GM23338 (cell line): ENCODE measurements at regions not wholly inside any gene's neighbourhood (a gene's known extent, or its start where the extent isn't known, plus 50 kb on each side); places are given as distances from the start of the nearest gene placed in this dataset.

Experiments
- ATAC-seq: fragments of 200-7000 bp; cut with Tn5 transposase; 3 replicates; pipeline ENCODE4 v1.9.1; 2020
- DNase-seq: peaks from one replicate; pipeline ENCODE4 v3.0.0-alpha.2; 2015; ENCODE audit warnings: low spot score
- H2AFZ ChIP-seq: fragments of 200-600 bp; sonication (generic); 2 replicates; pipeline ENCODE4 v1.8.0; 2016; ENCODE audit warnings: antibody characterized with exemption, mild to moderate bottlenecking, moderate library complexity
- H3F3A ChIP-seq: fragments of 200-600 bp; sonication (generic); replicated peaks from 2 replicates; pipeline ENCODE4 v1.8.0; 2017; ENCODE audit warnings: antibody characterized with exemption, mixed run types, low read depth
- H3K27ac ChIP-seq: fragments of 200-600 bp; sonication (generic); 2 replicates; pipeline ENCODE4 v1.6.1; 2016; ENCODE audit warnings: low read depth
- H3K27me3 ChIP-seq: fragments of 200-600 bp; sonication (generic); 2 replicates; pipeline ENCODE4 v1.8.0; 2016; ENCODE audit warnings: mild to moderate bottlenecking, mixed run types, moderate library complexity; ENCODE audit not compliant: insufficient read depth
- H3K36me3 ChIP-seq: fragments of 200-600 bp; sonication (generic); 2 replicates; pipeline ENCODE4 v1.8.0; 2016; ENCODE audit warnings: mild to moderate bottlenecking; ENCODE audit not compliant: insufficient read depth
- H3K4me1 ChIP-seq: fragments of 200-600 bp; sonication (generic); 2 replicates; pipeline ENCODE4 v1.8.0; 2016; ENCODE audit warnings: mild to moderate bottlenecking, moderate library complexity; ENCODE audit not compliant: insufficient read depth
- H3K4me2 ChIP-seq: fragments of 200-600 bp; sonication (generic); 2 replicates; pipeline ENCODE4 v1.7.1; 2017; ENCODE audit warnings: mixed run types
- H3K4me3 ChIP-seq: fragments of 200-600 bp; sonication (generic); 2 replicates; pipeline ENCODE4 v1.6.1; 2016; ENCODE audit warnings: mixed run types
- H3K79me2 ChIP-seq: fragments of 200-600 bp; sonication (generic); replicated peaks from 2 replicates; pipeline ENCODE4 v1.8.0; 2017; ENCODE audit warnings: mild to moderate bottlenecking; ENCODE audit not compliant: insufficient read depth
- H3K9me2 ChIP-seq: fragments of 200-600 bp; sonication (generic); 2 replicates; pipeline ENCODE4 v1.8.0; 2017; ENCODE audit not compliant: insufficient read depth
- H4K20me1 ChIP-seq: fragments of 200-600 bp; sonication (generic); replicated peaks from 2 replicates; pipeline ENCODE4 v1.8.0; 2017; ENCODE audit warnings: mild to moderate bottlenecking; ENCODE audit not compliant: insufficient read depth
- H3K27ac Mint-ChIP-seq: 2 replicates; pipeline ENCODE4 v1.8.0; 2020; ENCODE audit warnings: inconsistent platforms, mild to moderate bottlenecking, moderate library complexity, mixed read lengths
- H3K27me3 Mint-ChIP-seq: 3 replicates; pipeline ENCODE4 v1.8.0; 2022; ENCODE audit warnings: low read depth, mild to moderate bottlenecking, moderate library complexity, mixed read lengths, inconsistent platforms; ENCODE audit not compliant: insufficient read depth, poor library complexity
- H3K36me3 Mint-ChIP-seq: 3 replicates; pipeline ENCODE4 v1.8.0; 2021; ENCODE audit warnings: low read depth, mild to moderate bottlenecking, inconsistent platforms, moderate library complexity, mixed read lengths
- H3K4me1 Mint-ChIP-seq: 3 replicates; pipeline ENCODE4 v1.8.0; 2020; ENCODE audit warnings: mild to moderate bottlenecking, inconsistent platforms, mixed read lengths
- H3K4me3 Mint-ChIP-seq: 3 replicates; pipeline ENCODE4 v1.8.0; 2021; ENCODE audit warnings: moderate library complexity, mild to moderate bottlenecking, inconsistent platforms, mixed read lengths
- H3K9me3 Mint-ChIP-seq: 3 replicates; pipeline ENCODE4 v1.8.0; 2020; ENCODE audit warnings: moderate library complexity, mild to moderate bottlenecking, inconsistent platforms, mixed read lengths
- CREB1 ChIP-seq: fragments of 250-450 bp; sonication (Bioruptor Pico); IDR thresholded peaks from 2 replicates; pipeline ENCODE4 v1.5.0; 2020; ENCODE audit warnings: low read depth, mild to moderate bottlenecking, moderate library complexity
- ETS1 ChIP-seq: IDR thresholded peaks from 2 replicates; pipeline ENCODE4 v1.6.1; 2016; ENCODE audit warnings: antibody characterized with exemption
- EZH2 ChIP-seq: fragments of 200-600 bp; sonication (generic); IDR thresholded peaks from one replicate; pipeline ENCODE4 v1.8.0; 2017; ENCODE audit warnings: antibody characterized with exemption, mild to moderate bottlenecking, low read depth; ENCODE audit not compliant: unreplicated experiment
- EZH2phosphoT487 ChIP-seq: fragments of 200-600 bp; sonication (generic); IDR thresholded peaks from one replicate; pipeline ENCODE4 v1.8.1; 2018; ENCODE audit warnings: antibody characterized with exemption; ENCODE audit not compliant: unreplicated experiment
- JUNB ChIP-seq: IDR thresholded peaks from one replicate; pipeline ENCODE4 v1.6.1; 2016; ENCODE audit warnings: antibody characterized with exemption; ENCODE audit not compliant: unreplicated experiment
- NANOG ChIP-seq: IDR thresholded peaks from 2 replicates; pipeline ENCODE4 v1.6.1; 2016; ENCODE audit warnings: antibody characterized with exemption, borderline replicate concordance
- POLR2AphosphoS5 ChIP-seq: IDR thresholded peaks from 2 replicates; pipeline ENCODE4 v1.6.1; 2016; ENCODE audit warnings: antibody characterized with exemption, low read depth
- REST ChIP-seq: IDR thresholded peaks from one replicate; pipeline ENCODE4 v1.6.1; 2018; ENCODE audit warnings: antibody characterized with exemption; ENCODE audit not compliant: unreplicated experiment
- STAT1 ChIP-seq: IDR thresholded peaks from one replicate; pipeline ENCODE4 v1.6.1; 2016; ENCODE audit warnings: antibody characterized with exemption; ENCODE audit not compliant: unreplicated experiment
- ZNF114 ChIP-seq: fragments of 250-450 bp; sonication (Bioruptor Pico); IDR thresholded peaks from 2 replicates; pipeline ENCODE4 v1.5.0; 2020; ENCODE audit warnings: mild to moderate bottlenecking, moderate library complexity
- ZNF331 ChIP-seq: fragments of 250-450 bp; sonication (Bioruptor Pico); IDR thresholded peaks from 2 replicates; pipeline ENCODE4 v1.5.0; 2020; ENCODE audit warnings: low read depth, mild to moderate bottlenecking, moderate library complexity
- ZNF462 ChIP-seq: fragments of 250-450 bp; sonication (Bioruptor Pico); IDR thresholded peaks from 2 replicates; pipeline ENCODE4 v1.5.0; 2020; ENCODE audit warnings: mild to moderate bottlenecking, moderate library complexity
- TF ChIP-seq, protein P1 (sequence below), 2 experiments: fragments of 200-600 bp in 1 of 2; sonication (generic) in 1 of 2; conservative IDR thresholded peaks; 2 replicates each; pipeline versions ENCODE4 v1.5.1 to v1.6.1; 2016 to 2017; ENCODE audit warnings: antibody characterized with exemption in 2 of 2, low read depth in 2 of 2, mild to moderate bottlenecking in 2 of 2, moderate library complexity in 1 of 2

GRCh38 chr6:122081921-122082320 lies 317.5 kb upstream of the HSF2 start:
- Mint-ChIP-seq H3K4me3 (no peak overlapping the region), H3K9me3 (no peaks in the 10 kb centered on the region), H3K4me1 (peaks cover 11% of the 10 kb centered on the region), H3K27me3 (peaks cover 2% of the 10 kb centered on the region), H3K36me3 (no peaks in the 10 kb centered on the region), H3K27ac (no peak overlapping the region)
- DNase-seq (peak; percentile 64), ATAC-seq (peak; percentile 75)
- no peak overlapping the region for H3K4me2 ChIP-seq
- H3F3A ChIP-seq: no peaks in the 10 kb centered on the region
- no peaks in the 10 kb centered on the region for H3K9me2 ChIP-seq
- no peaks in the 10 kb centered on the region for H3K79me2 ChIP-seq
- H3K4me3 ChIP-seq: no peak overlapping the region
- TF ChIP-seq POLR2AphosphoS5 (no peak), NANOG (no peak), ZNF114 (no peak), ZNF331 (CRISPR knock-in tag) (no peak), ZNF462 (no peak), EZH2phosphoT487 (no peak), EZH2 (no peak), JUNB (no peak), STAT1 (no peak), CREB1 (CRISPR knock-in tag) (no peak), ETS1 (no peak), REST (no peak)
- TF ChIP-seq, protein P1, sequence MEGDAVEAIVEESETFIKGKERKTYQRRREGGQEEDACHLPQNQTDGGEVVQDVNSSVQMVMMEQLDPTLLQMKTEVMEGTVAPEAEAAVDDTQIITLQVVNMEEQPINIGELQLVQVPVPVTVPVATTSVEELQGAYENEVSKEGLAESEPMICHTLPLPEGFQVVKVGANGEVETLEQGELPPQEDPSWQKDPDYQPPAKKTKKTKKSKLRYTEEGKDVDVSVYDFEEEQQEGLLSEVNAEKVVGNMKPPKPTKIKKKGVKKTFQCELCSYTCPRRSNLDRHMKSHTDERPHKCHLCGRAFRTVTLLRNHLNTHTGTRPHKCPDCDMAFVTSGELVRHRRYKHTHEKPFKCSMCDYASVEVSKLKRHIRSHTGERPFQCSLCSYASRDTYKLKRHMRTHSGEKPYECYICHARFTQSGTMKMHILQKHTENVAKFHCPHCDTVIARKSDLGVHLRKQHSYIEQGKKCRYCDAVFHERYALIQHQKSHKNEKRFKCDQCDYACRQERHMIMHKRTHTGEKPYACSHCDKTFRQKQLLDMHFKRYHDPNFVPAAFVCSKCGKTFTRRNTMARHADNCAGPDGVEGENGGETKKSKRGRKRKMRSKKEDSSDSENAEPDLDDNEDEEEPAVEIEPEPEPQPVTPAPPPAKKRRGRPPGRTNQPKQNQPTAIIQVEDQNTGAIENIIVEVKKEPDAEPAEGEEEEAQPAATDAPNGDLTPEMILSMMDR (conservative IDR thresholded peaks at IDR 0.05; ENCODE audit: low read depth in 2 of 2): no peak
- no peak overlapping the region for H3K27ac ChIP-seq
- no peaks in the 10 kb centered on the region for H4K20me1 ChIP-seq
- H2AFZ ChIP-seq: peak overlapping the region; percentile 72
- no peaks in the 10 kb centered on the region for H3K36me3 ChIP-seq
- H3K4me1 ChIP-seq: no peaks in the 10 kb centered on the region
- H3K27me3 ChIP-seq: no peaks in the 10 kb centered on the region
